Hematopoietic multipotent progenitor cell treated with erythropoietin and hydrocortisone succinate and interleukin-3 and kit ligand, for 4 days (in vitro differentiated cells): ENCODE measurements at regions not wholly inside any gene's neighbourhood (a gene's known extent, or its start where the extent isn't known, plus 50 kb on each side); places are given as distances from the start of the nearest gene placed in this dataset.

Experiments used
- DNase-seq: peaks from one replicate; pipeline ENCODE4 v3.0.0-alpha.2; 2015

DNA sequence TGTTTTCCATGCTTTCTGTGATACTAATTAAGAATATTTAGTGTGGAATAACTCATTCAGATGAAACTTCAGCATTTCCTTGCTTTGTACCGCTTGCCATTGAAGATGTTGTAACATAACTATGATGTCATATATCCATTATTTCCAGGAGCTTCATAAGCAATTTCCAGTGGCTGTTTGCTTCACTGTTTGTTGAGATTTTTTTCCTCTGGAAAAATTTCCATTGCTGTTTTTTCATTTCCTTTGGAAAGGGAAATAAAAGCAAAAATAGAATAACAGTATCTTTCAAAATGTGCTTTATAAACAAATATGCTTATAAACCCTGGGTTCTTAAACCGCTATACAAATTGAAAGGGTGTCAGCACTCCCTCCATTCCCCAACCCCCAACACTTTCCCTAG, 319.6 kb upstream of the SEMA6D start:
- DNase-seq, result no peak

DNA sequence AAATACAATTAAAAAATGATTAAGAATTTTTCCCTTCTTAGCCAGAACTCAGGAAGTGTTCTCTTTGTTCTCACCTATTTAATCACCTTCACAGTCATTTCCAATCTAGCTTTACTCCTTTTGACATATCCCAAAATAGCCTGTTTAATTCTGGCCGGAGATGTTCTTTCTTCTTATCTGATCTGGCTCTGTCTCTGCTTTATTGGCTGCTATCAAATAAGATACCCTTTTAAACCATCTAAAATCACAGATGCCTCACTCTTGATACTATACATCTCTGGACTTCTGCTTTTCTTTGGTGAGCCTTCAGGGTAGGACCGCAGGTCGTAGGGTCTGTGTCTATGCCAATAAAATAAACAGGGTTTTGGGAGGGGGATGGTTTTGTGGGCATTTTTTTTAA, 319.2 kb upstream of the SEMA6D start:
- no peak for DNase-seq

GRCh38 chr15:47398594-47398993, 318.7 kb upstream of the SEMA6D start:
- DNase-seq, result no peak

- no peak for DNase-seq
Measured at GRCh38 chr15:47399100-47399499, 318.2 kb upstream of the SEMA6D start.

- DNase-seq, result no peak
Measured at GRCh38 chr15:47400603-47401002, 316.7 kb upstream of the SEMA6D start.

DNA sequence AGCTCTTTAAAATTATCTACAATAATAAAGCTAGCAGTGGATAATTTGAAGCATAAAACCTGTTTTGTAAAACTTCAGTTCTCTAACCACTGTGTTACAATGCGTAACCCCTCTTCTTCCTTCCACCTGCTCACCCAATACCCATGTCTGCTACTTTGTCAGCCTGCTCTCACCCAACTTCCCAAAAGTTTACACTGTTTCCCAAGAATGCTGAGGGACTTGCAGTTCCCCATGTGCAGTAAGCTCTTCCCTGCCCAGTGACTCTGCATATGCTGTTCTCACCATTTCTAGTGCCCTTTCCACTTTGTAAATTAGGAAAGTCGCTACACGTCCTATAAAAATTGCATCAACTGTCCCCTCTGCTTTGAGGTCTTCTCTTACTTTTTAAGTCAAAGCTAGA, 315.9 kb upstream of the SEMA6D start:
- no peak for DNase-seq

- no peak for DNase-seq
Measured at GRCh38 chr15:47402829-47403228, 314.5 kb upstream of the SEMA6D start.

GRCh38 chr15:47404877-47405276, 312.4 kb upstream of the SEMA6D start:
- DNase-seq, result no peak

GRCh38 chr15:47405365-47406162, 311.7 kb upstream of the SEMA6D start:
- DNase-seq, result no peak

- DNase-seq, result no peak
Measured at GRCh38 chr15:47407692-47408091, 309.6 kb upstream of the SEMA6D start.

DNA sequence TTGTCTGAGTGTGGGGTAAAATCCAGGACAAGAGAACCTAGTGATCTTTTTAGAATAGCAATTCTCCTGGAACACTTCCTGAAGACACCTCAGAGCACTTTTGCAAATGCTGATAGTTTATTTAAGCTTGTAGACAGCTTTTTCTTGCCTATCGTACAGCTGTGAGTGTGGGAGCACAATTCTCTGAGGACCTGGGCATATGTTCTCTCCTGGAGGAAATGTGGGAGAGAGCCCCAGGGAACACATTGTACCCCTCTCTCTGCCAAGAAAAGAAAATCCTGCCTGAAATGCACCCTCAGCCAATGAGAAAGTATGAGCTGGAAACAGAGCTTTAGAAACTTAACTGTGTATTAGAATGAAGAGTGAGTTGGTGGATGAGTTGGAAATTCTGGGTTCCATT, 308.3 kb upstream of the SEMA6D start:
- no peak for DNase-seq

- no peak for DNase-seq
Measured at GRCh38 chr15:47409600-47409999, 307.7 kb upstream of the SEMA6D start.

DNA sequence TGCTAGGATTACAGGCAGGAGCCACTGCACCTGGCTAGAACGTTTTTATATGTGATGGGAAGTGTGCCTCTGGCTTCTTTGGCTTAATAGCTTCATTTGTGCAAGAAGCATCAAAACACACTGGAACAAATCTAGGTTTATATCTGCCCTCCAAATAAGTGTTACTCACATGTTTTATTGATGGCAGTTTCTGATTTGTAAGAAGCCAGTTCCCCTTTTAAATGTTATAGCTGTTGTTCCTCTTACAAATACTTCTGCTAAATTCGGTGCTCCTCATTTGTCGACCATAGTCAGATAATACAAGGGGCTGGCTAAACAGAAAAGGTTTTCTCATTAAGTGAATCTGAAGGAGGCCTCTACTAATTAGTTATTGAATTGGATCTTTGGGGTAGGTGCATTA, 307.1 kb upstream of the SEMA6D start:
- DNase-seq, result peak; percentile 72

GRCh38 chr15:47411733-47412132, 305.6 kb upstream of the SEMA6D start:
- DNase-seq, result no peak

DNA sequence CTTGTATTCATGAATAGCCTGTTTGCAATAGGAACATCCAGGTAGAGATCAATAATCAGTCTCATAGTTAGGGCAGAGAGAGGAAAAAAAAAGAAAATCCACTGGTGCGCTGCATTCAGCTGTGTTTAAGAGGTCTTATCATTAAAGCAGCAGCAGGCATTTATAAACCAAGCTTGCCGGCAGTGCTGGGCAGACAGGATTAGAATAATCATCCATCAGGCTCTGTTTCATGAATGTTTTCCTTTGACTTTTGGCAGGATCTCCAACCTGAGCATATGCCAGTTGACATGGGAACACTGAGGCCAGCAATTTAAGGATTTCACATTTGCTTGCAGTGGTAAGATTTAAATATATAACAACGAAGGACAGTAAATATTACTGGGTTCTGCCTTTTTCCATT, 305.2 kb upstream of the SEMA6D start:
- no peak for DNase-seq

DNA sequence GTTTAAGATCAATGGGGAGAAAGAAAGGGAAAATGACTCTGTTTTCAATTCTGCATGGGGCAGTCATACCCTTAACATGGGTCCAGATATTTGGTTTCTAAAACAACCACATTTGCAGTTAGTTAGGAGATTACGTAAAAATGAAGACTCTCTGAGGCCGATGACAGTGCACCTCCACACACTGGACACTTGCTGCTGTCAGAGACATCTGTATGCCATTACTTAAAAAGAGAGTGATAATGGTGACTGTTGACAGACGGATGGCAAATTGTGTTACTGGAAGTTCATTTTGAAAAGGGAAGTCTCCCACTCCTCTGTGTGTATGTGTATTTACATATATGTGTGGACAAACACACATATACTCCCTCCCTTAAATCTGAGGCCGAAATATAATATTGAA, 304.5 kb upstream of the SEMA6D start:
- DNase-seq, result no peak

GRCh38 chr15:47414207-47414606, 303.1 kb upstream of the SEMA6D start:
- DNase-seq, result peak; percentile 20

GRCh38 chr15:47415539-47415971, 301.8 kb upstream of the SEMA6D start:
- no peak for DNase-seq

- DNase-seq, result peak; percentile 14
Measured at GRCh38 chr15:47422881-47423665, 294.2 kb upstream of the SEMA6D start.

GRCh38 chr15:47427463-47427862, 289.8 kb upstream of the SEMA6D start:
- no peak for DNase-seq

- DNase-seq, result no peak
Measured at GRCh38 chr15:47429376-47429775, 287.9 kb upstream of the SEMA6D start.

DNA sequence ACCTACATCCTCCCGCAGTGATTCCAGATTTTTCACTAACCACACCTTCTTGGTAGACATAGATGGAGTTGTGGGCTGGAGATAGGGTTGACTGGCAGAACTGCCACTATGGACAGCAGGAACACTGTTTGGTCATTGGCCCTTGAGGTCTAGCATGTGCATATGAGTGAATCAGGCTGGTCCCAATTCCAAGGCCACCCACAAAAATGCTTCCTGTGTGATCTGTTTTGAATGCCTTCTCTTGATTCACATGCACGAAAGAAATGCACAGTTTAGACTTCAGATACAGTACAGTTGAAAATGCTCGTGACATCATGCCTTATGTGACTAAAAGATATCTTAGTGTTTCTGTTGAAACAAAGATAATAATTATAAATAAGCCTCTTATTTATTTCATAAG, 285.8 kb upstream of the SEMA6D start:
- DNase-seq, result no peak

DNA sequence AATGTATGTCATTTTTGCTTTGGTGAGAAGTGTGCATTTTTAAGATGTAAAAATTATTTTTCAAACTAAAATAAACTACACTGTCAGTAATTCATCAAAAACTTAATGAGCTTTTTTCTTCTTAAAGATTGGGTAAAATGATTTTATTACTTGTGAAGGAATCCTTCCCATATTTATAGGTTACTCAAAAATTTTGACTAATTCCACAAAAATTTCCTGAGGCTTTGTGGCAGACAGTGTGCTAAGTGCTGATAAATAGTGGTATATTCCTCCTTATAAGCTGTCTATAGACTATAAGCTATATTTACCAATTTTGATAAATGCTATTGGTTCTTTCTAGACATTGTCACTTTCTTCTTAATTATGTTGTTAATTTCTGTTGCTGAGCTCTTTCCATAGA, 284.5 kb upstream of the SEMA6D start:
- DNase-seq, result no peak

DNA sequence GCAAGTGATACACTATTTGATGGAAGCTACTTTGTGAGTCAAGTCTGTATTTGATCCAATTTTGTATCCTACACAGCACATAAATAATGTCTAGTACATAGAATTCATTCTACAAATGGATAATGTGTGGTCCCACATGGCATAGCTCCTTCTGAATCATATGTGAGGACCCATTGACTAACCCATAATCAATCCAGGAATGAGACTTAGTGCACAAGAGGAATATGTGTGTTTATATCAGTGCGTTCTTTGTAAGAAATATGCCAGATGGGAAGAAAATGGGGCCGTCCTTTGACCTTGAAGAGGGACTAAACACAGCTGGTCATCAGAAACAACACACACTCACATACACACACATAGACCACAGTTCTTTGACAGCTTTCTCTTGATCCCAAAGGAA, 282.7 kb upstream of the SEMA6D start:
- DNase-seq, result no peak
